Right atrium auricular region (tissue), 2 donors: ENCODE measurements at regions not wholly inside any gene's neighbourhood (a gene's known extent, or its start where the extent isn't known, plus 50 kb on each side); places are given as distances from the start of the nearest gene placed in this dataset.

Source experiments
- DNase-seq: peaks from one replicate; pipeline ENCODE4 v3.0.0-alpha.2; 2019; ENCODE audit warnings: low spot score
- H3K27ac ChIP-seq, 2 donors: fragments of 200-600 bp; sonication (generic); 1 replicate in 1 of 2; 2 replicates in 1 of 2; pipeline ENCODE4 v1.5.1; 2016 to 2019
- H3K27me3 ChIP-seq, 2 donors: fragments of 200-600 bp; sonication (generic); one replicate each; pipeline versions ENCODE4 v1.5.1 to v1.6.0; 2017 to 2019
- H3K36me3 ChIP-seq: fragments of 200-600 bp; sonication (generic); one replicate; pipeline ENCODE4 v1.5.1; 2016
- H3K4me1 ChIP-seq, 2 donors: fragments of 200-600 bp; sonication (generic); one replicate each; pipeline versions ENCODE4 v1.5.1 to v1.6.0; 2017 to 2019
- H3K4me3 ChIP-seq, 2 donors: fragments of 200-600 bp; sonication (generic); 1 replicate in 1 of 2; 2 replicates in 1 of 2; pipeline ENCODE4 v1.5.1; 2017 to 2019; ENCODE audit warnings: mild to moderate bottlenecking in 1 of 2, moderate library complexity in 1 of 2
- H3K9me3 ChIP-seq, 2 donors: fragments of 200-600 bp; sonication (generic); one replicate each; pipeline ENCODE4 v1.5.1; 2019
- CTCF ChIP-seq, 2 donors: fragments of 200-600 bp; sonication (generic); IDR thresholded peaks; one replicate each; pipeline ENCODE4 v1.5.1; 2019; ENCODE audit warnings: antibody characterized with exemption in 2 of 2

- TF ChIP-seq CTCF (IDR thresholded peaks at IDR 0.05): no peak
- H3K36me3 ChIP-seq: no peaks in the 10 kb centered on the region
- DNase-seq: no peak
These were observed 1305.4 kb upstream of the SORCS1 start for GRCh38 chr10:108469940-108470339.

GRCh38 chr10:108465871-108466641 is 1301.5 kb upstream of the SORCS1 start:
- H3K9me3 ChIP-seq: no peaks in the 10 kb centered on the region
- no peaks in the 10 kb centered on the region for H3K4me1 ChIP-seq
- H3K27ac ChIP-seq: no peak overlapping the region
- no peaks in the 10 kb centered on the region for H3K36me3 ChIP-seq
- no peak for TF ChIP-seq CTCF (IDR thresholded peaks at IDR 0.05)
- peaks cover 0 to 8% of the 10 kb centered on the region in 2 donors for H3K27me3 ChIP-seq
- H3K4me3 ChIP-seq: peak overlapping the region; percentile 23 to 47
- DNase-seq: no peak

More at GRCh38 chr10:108469940-108470339, 1305.4 kb upstream of the SORCS1 start:
- Histone ChIP-seq H3K27me3 (peaks cover 0 to 8% of the 10 kb centered on the region in 2 donors), H3K9me3 (no peaks in the 10 kb centered on the region), H3K4me3 (no peak overlapping the region), H3K27ac (no peak overlapping the region), H3K4me1 (no peaks in the 10 kb centered on the region)

- no peak overlapping the region for H3K4me3 ChIP-seq
- H3K27me3 ChIP-seq: peaks cover 0 to 8% of the 10 kb centered on the region in 2 donors
- H3K27ac ChIP-seq: no peak overlapping the region
- no peaks in the 10 kb centered on the region for H3K36me3 ChIP-seq
- H3K9me3 ChIP-seq: no peaks in the 10 kb centered on the region
- no peak for TF ChIP-seq CTCF (IDR thresholded peaks at IDR 0.05)
- no peak for DNase-seq
- H3K4me1 ChIP-seq: no peaks in the 10 kb centered on the region
These were observed 1297.5 kb upstream of the SORCS1 start for GRCh38 chr10:108462005-108462404.

GRCh38 chr10:108454793-108455192 is 1290.3 kb upstream of the SORCS1 start:
- H3K36me3 ChIP-seq: no peaks in the 10 kb centered on the region
- TF ChIP-seq CTCF (IDR thresholded peaks at IDR 0.05): no peak
- H3K4me1 ChIP-seq: no peaks in the 10 kb centered on the region
- H3K27ac ChIP-seq: no peak overlapping the region
- H3K27me3 ChIP-seq: no peaks in the 10 kb centered on the region
- no peak overlapping the region for H3K4me3 ChIP-seq
- no peaks in the 10 kb centered on the region for H3K9me3 ChIP-seq
- DNase-seq: no peak

- DNase-seq: no peak
- H3K4me1 ChIP-seq: no peaks in the 10 kb centered on the region
- no peaks in the 10 kb centered on the region for H3K27me3 ChIP-seq
- H3K4me3 ChIP-seq: no peak overlapping the region
- H3K36me3 ChIP-seq: no peaks in the 10 kb centered on the region
- H3K9me3 ChIP-seq: no peaks in the 10 kb centered on the region
- no peak for TF ChIP-seq CTCF (IDR thresholded peaks at IDR 0.05)
- no peak overlapping the region for H3K27ac ChIP-seq
These were observed 1289.7 kb upstream of the SORCS1 start for GRCh38 chr10:108454224-108454623.

- H3K36me3 ChIP-seq: no peaks in the 10 kb centered on the region
- no peak for DNase-seq
- no peaks in the 10 kb centered on the region for H3K4me1 ChIP-seq
- no peak overlapping the region for H3K27ac ChIP-seq
- H3K27me3 ChIP-seq: no peaks in the 10 kb centered on the region
- H3K9me3 ChIP-seq: no peaks in the 10 kb centered on the region
- no peak for TF ChIP-seq CTCF (IDR thresholded peaks at IDR 0.05)
- H3K4me3 ChIP-seq: no peak overlapping the region
These were observed 1288.7 kb upstream of the SORCS1 start for GRCh38 chr10:108453166-108453565.
